Umbilical cord (tissue), 1 donor: ENCODE measurements at regions not wholly inside any gene's neighbourhood (a gene's known extent, or its start where the extent isn't known, plus 50 kb on each side); places are given as distances from the start of the nearest gene placed in this dataset.

ENCODE experiments used
- DNase-seq: peaks from one replicate; pipeline ENCODE4 v3.0.0-alpha.2; 2015; ENCODE audit warnings: low spot score

DNA sequence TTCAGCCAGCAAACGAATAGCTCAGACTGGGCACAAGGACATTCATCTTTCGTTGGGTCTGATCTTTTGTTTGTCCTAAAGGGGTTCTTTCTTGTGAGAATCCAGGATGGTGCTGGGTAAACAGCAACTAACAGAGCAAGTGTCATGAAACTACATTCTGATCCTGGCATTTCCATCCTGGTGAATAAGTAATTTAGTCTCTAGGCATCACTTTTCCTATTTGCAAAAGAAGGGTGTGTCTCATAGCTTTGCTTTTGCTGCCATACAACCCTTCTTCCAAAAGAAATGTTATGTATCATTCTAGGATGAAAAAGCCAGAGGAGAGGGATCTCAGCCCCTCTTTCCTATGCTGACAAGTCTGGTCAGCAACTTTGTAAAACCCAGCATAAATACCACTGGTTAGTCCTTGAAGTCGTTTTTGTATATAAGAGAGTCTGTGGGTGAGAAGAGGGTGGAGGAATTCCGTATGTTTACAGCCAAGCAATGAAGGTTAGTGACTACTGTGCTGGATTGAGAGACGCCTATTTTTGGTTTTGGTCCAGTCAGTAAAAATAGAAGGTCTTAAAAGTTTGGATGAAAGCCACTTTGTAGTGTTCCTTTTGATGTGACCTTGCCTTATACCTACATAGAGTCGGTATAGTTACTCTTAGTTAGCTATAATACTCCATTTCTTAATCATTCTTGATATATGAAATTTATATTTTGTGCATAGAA is 88.4 kb upstream of the SLC25A13 start:
- DNase-seq: no peak

DNA sequence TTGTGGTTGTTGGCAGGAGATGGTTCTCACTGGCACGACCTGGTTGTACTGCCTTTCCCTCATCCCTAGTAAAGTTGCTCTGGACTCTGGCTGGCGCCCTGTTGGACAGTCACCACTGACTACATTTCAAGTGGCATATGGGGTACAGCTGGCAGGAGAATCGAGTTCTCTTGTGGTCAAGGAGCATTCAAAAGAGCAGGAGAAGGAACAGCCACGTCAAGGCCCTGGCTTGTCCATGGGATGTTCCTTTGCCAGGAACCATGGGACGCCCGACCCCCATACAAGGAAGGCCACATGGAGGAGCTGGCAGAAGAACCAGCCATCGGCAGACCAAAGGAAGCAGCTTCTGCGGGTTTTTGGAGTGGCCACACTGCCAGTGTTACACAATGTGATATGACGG is 87.0 kb upstream of the SLC25A13 start:
- DNase-seq: no peak

DNA sequence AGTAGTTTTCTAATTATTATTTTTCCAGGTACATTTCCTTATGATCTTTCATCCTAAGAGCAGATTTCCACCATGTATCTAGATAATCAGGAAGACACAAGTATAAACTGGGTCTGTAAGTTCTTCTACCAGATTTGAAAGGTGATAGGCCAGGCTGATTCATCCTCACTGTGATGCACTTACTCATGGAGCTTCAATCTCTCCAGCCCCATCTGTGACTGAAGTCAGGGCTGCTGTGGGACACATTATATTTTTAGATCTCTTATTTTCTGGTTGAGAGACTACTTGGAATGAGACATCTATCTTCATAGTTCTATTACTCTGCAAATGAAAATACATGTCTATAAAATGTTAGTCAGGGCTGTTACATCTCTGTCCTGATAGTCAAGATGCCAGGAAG is 85.5 kb upstream of the SLC25A13 start:
- DNase-seq: no peak

DNA sequence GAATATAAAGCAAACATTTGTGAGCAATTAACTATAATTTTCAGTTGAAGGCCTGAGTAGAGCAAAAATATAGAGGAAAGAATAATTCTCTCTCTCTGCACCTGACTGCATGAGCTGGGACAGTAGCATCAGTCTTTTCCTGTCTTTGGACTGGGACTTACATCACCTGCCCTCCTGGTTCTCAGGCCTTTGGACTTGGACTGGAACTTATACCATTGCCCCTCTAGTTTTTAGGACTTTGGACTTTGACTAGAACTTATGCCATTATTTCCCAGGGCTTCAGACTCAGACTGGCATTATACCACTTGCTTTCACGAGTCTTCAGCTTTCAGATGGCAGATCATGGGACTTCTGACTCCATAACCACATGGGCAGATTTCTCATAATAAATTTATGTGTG is 81.0 kb upstream of the SLC25A13 start:
- DNase-seq: no peak

DNA sequence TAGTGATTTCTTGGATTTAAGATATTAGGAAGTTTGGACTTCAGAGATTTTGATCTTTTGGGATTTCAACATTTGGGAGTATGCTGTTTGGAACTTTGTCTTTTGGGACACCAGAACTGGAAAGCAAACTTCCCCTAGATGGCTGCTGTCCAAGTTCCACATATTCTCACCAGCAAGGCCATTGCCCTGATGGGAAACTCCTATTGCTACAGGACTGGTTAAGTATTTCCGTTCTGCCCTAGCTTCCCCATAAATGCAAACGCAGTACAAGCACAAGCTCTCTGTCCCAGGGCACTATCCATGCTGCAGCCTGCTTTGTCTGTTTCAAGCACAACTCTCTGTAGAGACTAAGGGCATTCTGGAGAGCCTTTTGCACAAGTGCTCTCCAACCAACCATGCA is 79.3 kb upstream of the SLC25A13 start:
- DNase-seq: no peak

DNA sequence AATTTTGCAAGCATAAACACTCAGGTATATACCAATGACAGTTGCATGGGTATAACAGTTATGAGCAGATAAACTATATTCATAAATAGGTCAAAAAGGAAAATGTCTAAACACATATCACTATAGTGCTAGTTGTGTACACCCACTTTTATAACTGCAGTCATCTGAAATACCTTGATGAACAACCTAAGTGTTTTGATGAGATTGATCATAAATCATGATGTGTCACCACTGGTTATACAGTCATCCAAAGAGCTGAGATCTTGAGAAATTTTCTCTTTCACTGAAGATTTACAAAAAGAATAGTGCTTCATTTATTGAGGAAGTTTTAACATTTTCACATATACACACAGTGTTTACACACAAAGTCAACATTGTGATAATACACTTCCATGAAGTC is 78.6 kb upstream of the SLC25A13 start:
- no peak for DNase-seq

DNA sequence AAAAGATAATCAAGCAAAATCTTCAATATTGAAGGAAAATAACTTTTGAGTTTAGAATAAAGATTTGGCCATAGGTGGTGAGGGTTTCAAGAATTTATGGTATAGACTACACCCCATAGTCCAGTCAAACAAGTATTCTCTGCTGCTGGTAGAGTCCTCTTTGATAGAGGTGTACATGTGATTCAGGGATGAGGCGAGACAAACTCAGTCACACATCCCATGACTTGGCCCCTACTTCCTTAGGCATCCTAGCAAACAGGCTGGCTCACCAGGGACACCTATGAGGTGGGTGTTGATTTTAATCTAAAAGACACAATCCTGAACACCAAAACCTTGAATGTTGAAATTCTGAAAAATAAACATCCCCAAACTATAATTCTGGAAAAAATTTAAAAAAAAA is 78.1 kb upstream of the SLC25A13 start:
- no peak for DNase-seq

DNA sequence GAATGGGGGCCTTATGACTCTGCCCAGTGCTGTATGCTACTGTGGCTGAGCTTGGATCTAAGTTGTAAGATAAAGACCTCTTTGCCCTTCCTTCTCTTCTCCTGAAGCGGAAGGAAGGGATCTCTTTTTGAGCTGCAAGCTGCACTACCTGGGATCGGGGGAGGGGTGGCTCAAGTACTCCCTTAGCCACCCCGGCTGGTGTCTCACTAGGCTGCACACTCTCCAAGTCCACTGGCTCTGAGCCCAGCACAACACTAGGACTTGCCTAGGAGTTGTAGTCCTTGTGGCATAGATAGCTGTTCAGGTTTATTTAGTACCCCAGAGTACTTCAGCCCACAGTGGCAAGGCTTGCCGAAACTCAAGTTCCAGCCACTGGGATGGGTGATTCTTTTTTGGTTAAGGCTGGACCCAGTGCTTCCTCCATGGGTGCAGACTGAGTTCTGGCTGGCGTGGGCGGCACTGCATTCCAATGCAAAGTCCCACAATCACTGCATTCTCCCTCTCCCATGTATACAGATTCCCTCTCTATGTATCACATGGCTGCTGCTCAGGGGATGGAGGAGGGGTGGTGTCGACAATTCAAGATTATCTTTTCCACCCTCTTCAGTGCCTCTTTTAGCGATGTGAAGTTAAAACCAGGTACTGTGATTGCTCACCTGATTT is 76.2 kb upstream of the SLC25A13 start:
- no peak for DNase-seq

- DNase-seq: peak; percentile 93
Measured at GRCh38 chr7:96388620-96389383, 66.9 kb upstream of the SLC25A13 start.

GRCh38 chr7:96388166-96388565 is 66.3 kb upstream of the SLC25A13 start:
- peak; percentile 43 for DNase-seq

- DNase-seq: no peak
Measured at GRCh38 chr7:96380111-96380512, 58.2 kb upstream of the SLC25A13 start.

DNA sequence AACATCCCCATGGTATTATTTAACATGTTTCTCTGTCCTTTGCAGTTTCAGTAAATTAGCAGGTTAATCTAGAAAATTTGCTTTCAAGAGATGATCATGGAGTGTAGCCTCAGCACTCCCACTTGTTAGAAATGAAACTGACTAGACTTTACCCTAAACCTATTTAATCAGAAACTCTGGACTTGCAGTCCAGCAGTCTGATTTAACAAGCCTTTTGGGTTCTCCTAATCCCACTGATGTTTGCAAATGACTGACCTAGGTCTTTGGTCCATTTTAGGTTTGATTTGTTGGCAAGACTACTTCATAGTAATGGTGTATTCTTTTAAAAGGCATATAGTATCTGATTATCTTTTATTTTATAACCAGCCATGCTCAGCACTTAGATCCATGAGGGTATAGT is 55.5 kb upstream of the SLC25A13 start:
- DNase-seq: no peak
